ENCODE measurements at regions not wholly inside any gene's neighbourhood (a gene's known extent, or its start where the extent isn't known, plus 50 kb on each side); places are given as distances from the start of the nearest gene placed in this dataset.

DNA sequence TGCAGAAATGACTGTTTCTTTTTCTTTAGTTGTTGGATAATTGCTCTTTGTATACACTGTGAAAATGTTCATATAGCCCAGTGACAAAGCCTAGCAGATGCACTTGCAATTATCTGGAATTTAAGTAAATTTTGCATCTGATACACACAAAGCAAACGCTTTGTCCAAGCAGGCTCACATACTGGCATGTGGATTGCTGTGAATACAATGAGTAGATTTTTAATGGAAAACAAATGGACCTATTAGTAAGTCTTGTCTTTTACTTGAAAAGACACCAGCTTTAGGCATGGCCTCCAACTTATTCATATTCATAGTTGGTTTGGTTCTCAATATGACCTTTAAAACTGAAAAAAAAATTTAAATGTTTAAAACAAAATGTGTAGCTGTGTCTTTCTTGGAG, 1299.8 kb upstream of the WWC1 start:
- TF ChIP-seq CEBPB (IDR thresholded peaks at IDR 0.05; ENCODE audit: borderline replicate concordance in 1 of 2, low read depth in 2 of 2, low read length in 2 of 2) (no peak), BACH1 (IDR thresholded peaks at IDR 0.05; ENCODE audit: borderline replicate concordance) (no peak), NRF1 (conservative IDR thresholded peaks at IDR 0.05; ENCODE audit: low read depth, low read length) (no peak), JUND (IDR thresholded peaks at IDR 0.05; ENCODE audit: low read depth, low read length) (no peak), BMI1 (IDR thresholded peaks at IDR 0.05; ENCODE audit: borderline replicate concordance) (no peak), NR2C2 (IDR thresholded peaks at IDR 0.05; ENCODE audit: borderline replicate concordance, control insufficient read depth, insufficient read length, low read depth) (no peak), CREB1 (IDR thresholded peaks at IDR 0.05; ENCODE audit: low read depth) (no peak), EP300 (IDR thresholded peaks at IDR 0.05; ENCODE audit: borderline replicate concordance in 1 of 2, control insufficient read depth in 1 of 2, low read depth in 2 of 2, low read length in 2 of 2) (no peak)
- TF ChIP-seq, protein P1, sequence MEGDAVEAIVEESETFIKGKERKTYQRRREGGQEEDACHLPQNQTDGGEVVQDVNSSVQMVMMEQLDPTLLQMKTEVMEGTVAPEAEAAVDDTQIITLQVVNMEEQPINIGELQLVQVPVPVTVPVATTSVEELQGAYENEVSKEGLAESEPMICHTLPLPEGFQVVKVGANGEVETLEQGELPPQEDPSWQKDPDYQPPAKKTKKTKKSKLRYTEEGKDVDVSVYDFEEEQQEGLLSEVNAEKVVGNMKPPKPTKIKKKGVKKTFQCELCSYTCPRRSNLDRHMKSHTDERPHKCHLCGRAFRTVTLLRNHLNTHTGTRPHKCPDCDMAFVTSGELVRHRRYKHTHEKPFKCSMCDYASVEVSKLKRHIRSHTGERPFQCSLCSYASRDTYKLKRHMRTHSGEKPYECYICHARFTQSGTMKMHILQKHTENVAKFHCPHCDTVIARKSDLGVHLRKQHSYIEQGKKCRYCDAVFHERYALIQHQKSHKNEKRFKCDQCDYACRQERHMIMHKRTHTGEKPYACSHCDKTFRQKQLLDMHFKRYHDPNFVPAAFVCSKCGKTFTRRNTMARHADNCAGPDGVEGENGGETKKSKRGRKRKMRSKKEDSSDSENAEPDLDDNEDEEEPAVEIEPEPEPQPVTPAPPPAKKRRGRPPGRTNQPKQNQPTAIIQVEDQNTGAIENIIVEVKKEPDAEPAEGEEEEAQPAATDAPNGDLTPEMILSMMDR (IDR thresholded peaks at IDR 0.05 in 2 of 3, conservative IDR thresholded peaks at IDR 0.05 in 1 of 3; ENCODE audit: control insufficient read depth in 2 of 3, extremely low read depth in 1 of 3, insufficient read depth in 1 of 3, low read depth in 3 of 3, low read length in 3 of 3) = no peak
- TF ChIP-seq, protein P2, sequence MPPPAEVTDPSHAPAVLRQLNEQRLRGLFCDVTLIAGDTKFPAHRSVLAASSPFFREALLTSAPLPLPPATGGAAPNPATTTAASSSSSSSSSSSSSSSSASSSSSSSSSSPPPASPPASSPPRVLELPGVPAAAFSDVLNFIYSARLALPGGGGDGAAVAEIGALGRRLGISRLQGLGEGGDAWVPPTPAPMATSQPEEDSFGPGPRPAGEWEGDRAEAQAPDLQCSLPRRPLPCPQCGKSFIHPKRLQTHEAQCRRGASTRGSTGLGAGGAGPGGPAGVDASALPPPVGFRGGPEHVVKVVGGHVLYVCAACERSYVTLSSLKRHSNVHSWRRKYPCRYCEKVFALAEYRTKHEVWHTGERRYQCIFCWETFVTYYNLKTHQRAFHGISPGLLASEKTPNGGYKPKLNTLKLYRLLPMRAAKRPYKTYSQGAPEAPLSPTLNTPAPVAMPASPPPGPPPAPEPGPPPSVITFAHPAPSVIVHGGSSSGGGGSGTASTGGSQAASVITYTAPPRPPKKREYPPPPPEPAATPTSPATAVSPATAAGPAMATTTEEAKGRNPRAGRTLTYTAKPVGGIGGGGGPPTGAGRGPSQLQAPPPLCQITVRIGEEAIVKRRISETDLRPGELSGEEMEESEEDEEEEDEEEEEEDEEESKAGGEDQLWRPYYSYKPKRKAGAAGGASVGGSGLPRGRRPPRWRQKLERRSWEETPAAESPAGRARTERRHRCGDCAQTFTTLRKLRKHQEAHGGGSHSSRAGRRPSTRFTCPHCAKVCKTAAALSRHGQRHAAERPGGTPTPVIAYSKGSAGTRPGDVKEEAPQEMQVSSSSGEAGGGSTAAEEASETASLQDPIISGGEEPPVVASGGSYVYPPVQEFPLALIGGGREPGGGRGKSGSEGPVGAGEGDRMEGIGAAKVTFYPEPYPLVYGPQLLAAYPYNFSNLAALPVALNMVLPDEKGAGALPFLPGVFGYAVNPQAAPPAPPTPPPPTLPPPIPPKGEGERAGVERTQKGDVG (CRISPR knock-in tag; IDR thresholded peaks at IDR 0.05) = no peak

All from GM12878 (cell line).